ENCODE measurements at regions not wholly inside any gene's neighbourhood (a gene's known extent, or its start where the extent isn't known, plus 50 kb on each side); places are given as distances from the start of the nearest gene placed in this dataset.

- TF ChIP-seq CTCF (IDR thresholded peaks at IDR 0.05) (no peak), POLR2A (IDR thresholded peaks at IDR 0.05) (no peak), EP300 (IDR thresholded peaks at IDR 0.05) (no peak), POLR2AphosphoS5 (IDR thresholded peaks at IDR 0.05) (no peak)
Observed at GRCh38 chr18:73060666-73061288, 193.0 kb upstream of the NETO1 start.
